ENCODE measurements at regions not wholly inside any gene's neighbourhood (a gene's known extent, or its start where the extent isn't known, plus 50 kb on each side); places are given as distances from the start of the nearest gene placed in this dataset.

DNA sequence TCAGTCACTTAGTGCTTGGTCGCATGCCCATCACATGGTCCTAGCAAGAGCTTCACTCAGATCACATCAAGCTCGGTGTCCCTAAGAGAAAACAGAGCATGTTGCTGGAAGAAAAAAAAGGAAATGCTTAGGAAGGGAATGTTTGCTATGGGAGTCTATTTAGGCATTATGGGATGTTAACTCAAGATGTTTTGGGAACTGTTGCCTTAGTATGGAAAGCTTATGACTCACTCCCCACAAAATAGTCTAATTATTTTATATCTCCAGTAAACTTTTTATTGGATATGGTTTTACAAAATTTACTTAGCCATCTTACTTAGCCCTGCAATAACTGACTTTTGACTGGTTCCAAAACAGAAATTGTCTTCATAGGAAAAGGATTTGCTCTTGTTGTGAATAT is 439.5 kb upstream of the ZEB2 start:
- H3K9me3 ChIP-seq (ENCODE audit: low read depth): no peaks in the 10 kb centered on the region
- H3K27ac ChIP-seq: no peak overlapping the region
- H3K27me3 ChIP-seq: no peaks in the 10 kb centered on the region
- H3K4me3 ChIP-seq: no peak overlapping the region
- no peak for TF ChIP-seq CTCF (IDR thresholded peaks at IDR 0.05; ENCODE audit: low read depth, low read length)
- no peaks in the 10 kb centered on the region for H3K4me1 ChIP-seq (ENCODE audit: low read depth)
- H3K36me3 ChIP-seq: no peaks in the 10 kb centered on the region
- no peak for DNase-seq (ENCODE audit: low read depth in 1 of 2, low spot score in 1 of 2)

DNA sequence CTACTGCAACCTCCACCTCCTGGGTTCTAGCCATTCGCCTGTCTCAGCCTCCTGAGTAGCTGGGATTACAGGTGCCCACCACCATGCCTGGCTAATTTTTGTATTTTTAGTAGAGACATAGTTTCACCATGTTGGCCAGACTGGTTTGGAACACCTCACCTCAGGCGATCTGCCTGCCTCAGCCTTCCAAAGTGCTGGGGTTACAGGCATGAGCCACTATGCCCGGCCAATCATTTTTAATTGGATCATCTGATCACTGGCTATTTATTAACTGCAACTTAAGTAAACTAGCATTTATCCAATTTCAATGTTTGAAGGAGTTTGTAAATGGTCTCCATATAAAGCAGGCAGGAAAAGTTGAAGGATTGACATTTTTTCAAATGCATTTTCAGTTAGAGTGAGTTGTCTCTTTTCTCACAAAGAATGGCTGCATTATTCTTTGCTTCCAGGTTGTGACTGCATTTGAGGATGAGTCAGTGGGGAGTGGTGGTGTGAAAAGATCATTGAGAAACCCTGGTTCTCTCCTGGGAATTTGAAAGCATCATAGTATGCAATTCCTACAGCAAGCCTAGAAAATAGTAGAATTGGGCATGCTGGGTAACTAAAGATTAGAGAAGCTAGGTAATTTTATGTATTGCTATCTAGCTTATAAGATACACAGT is 431.1 kb upstream of the ZEB2 start:
- Histone ChIP-seq H3K27me3 (no peaks in the 10 kb centered on the region), H3K4me1 (ENCODE audit: low read depth) (no peaks in the 10 kb centered on the region), H3K9me3 (ENCODE audit: low read depth) (no peaks in the 10 kb centered on the region), H3K4me3 (no peak overlapping the region), H3K27ac (no peak overlapping the region), H3K36me3 (no peaks in the 10 kb centered on the region)
- TF ChIP-seq CTCF (IDR thresholded peaks at IDR 0.05; ENCODE audit: low read depth, low read length): no peak
- DNase-seq (ENCODE audit: low read depth in 1 of 2, low spot score in 1 of 2): peak in 1 of 2 donors; percentile 88

DNA sequence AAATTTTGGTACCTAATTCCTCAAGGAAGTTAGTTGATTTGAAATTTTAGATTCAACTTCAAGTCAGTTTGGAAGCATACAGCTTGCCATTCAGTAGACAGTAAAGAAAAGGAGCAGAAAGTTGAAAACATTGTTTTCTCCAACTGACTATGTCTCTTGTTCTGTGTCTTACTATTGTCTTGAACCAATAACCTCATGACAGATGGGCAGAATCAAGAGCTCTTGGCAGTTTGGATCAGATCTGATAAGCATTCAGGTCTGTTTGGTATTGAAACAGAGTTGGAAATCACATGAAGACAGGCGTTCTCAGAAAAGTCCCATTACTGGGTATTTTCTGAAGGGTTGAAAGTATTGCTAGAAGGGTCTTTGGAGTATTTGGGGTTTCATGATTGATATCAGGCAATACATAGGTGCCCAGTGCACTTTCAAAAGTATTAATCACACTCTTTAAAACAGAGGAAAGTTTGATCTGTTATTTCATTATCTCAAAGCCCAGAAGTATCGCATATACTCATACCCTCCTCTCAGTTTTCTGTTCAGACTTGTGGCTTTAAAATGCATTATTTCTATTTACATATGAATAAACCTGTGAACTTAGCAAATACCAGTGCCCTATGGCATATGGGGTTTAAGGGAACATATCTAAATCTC is 428.4 kb upstream of the ZEB2 start:
- H3K27me3 ChIP-seq: no peaks in the 10 kb centered on the region
- no peak for TF ChIP-seq CTCF (IDR thresholded peaks at IDR 0.05; ENCODE audit: low read depth, low read length)
- H3K4me3 ChIP-seq: no peak overlapping the region

GRCh38 chr2:144947709-144948037 is 427.8 kb upstream of the ZEB2 start:
- Histone ChIP-seq H3K27ac (no peak overlapping the region), H3K36me3 (no peaks in the 10 kb centered on the region), H3K4me1 (ENCODE audit: low read depth) (no peaks in the 10 kb centered on the region), H3K4me3 (no peak overlapping the region), H3K27me3 (no peaks in the 10 kb centered on the region), H3K9me3 (ENCODE audit: low read depth) (no peaks in the 10 kb centered on the region)
- no peak for TF ChIP-seq CTCF (IDR thresholded peaks at IDR 0.05; ENCODE audit: low read depth, low read length)
- DNase-seq (ENCODE audit: low read depth in 1 of 2, low spot score in 1 of 2): no peak

More for the DNA sequence above, 428.4 kb upstream of the ZEB2 start:
- Histone ChIP-seq H3K4me1 (ENCODE audit: low read depth) (no peaks in the 10 kb centered on the region), H3K36me3 (no peaks in the 10 kb centered on the region), H3K27ac (no peak overlapping the region), H3K9me3 (ENCODE audit: low read depth) (no peaks in the 10 kb centered on the region)
- DNase-seq (ENCODE audit: low read depth in 1 of 2, low spot score in 1 of 2): no peak

GRCh38 chr2:144946263-144946662 is 426.3 kb upstream of the ZEB2 start:
- H3K36me3 ChIP-seq: no peaks in the 10 kb centered on the region
- no peaks in the 10 kb centered on the region for H3K27me3 ChIP-seq
- H3K27ac ChIP-seq: no peak overlapping the region
- no peak overlapping the region for H3K4me3 ChIP-seq
- TF ChIP-seq CTCF (IDR thresholded peaks at IDR 0.05; ENCODE audit: low read depth, low read length): no peak
- no peaks in the 10 kb centered on the region for H3K4me1 ChIP-seq (ENCODE audit: low read depth)
- no peak for DNase-seq (ENCODE audit: low read depth in 1 of 2, low spot score in 1 of 2)
- H3K9me3 ChIP-seq (ENCODE audit: low read depth): no peaks in the 10 kb centered on the region
